Glomerular endothelial cell (primary cell): ENCODE measurements at regions not wholly inside any gene's neighbourhood (a gene's known extent, or its start where the extent isn't known, plus 50 kb on each side); places are given as distances from the start of the nearest gene placed in this dataset.

Experiments used
- DNase-seq: peaks from one replicate; pipeline ENCODE4 v3.0.0-alpha.2; 2011; ENCODE audit warnings: low read depth, low spot score; ENCODE audit errors: extremely low read depth

DNA sequence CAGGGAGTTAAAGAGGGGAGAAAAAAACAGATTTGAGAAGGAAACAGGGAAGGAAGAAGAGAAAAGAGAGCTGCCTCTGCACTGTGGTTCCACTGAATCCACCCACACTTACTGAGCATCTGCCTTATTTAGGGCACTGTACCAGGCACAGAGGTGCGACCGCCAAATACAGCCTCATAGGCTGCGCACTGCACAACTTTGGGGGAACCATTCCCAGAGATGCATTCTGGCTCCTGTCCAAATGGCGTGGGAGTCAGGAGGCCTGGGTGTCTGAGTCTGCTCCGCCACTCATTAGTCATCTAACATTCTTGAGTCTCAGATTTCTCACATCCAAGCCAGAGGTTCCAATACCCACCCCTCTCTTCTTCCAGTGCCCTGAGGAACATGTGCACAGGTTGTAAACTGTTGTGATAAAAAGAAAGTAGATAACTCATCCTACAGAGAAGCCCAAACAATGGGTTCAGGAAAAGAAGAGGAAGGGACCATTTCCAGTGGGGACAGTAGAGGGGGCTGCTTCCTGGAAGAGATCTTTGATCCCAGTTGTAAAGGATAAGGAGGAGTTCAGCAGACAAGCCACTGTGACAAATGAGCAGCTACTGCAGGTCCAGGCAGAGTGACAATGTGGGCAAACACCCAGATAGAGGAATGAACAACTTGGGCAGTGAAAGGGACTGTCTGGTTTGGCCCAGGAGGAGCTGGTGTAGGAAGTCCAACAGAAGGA, 254.6 kb downstream of the UACA start:
- DNase-seq: no peak

DNA sequence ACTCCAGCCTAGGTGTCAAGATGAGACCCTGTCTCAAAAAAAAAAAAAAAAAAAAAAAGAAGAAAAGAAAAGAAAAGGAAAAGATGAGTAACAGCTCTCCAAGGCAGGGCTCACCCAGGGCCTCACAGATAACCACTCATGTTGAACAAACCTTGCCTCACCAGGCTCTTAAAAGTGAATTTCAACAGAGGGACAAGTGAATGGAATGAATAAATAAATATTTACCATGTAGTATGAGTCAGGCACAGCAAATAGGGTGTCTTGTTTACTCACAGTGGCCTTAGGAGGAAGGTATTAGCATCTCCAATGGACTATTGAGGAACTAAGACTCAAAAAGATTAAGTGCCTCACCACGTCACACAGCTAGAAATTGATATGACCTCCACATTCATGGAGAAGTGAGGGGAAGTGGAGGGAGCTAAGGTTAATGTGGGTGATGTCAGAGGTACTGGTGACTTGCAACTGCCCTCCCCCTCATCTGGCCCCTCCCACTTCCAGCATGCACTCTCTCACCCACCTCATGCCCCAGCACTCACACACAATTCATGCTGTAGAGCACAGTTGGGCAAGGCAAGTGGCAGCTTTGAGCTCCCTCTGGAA, 255.5 kb downstream of the UACA start:
- DNase-seq: no peak

DNA sequence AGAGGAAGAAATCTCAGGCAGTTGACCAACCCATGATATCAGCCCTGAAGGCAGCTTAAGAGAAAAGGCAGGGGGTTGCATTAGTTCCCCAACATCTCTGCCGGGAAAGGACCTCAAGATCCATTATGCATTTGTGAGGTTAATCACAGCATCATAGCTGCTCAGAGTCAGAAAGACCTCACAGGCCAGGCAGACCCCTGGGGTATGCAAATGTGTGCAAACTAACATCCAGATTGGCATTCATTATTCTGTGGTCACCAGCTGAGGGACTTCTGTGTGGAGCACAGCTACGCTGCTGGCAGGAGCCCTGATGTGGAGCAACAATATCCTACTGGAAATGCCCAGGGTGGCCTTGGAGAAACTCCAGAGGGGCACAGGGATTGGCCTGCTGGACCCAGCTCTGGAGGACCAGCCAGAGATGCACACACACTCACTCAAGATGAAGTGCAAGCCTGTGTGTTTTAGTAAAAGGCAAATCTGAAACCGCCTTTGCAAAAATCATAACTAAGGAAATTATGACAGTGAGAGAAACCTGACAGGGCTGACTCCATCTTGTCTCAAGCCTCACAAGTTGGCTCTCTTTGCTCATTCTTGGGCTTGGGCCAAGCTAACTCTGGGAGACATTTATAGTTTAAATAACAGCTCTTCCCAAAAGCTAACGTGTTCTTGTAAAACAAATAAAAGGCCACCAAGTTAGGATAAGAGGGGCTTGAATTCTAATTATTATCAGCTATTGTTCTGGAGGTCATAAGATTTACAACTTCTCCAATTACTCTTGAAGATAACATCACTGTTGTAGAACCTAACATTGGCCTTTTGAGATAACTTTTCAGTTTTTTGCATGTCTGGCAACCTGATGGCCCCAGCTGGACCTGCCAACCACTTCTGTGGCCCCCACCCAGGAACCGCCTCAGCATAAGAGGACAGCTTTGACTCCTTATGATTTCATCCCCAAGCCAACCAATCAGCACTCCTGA, 257.1 kb downstream of the UACA start:
- DNase-seq: no peak

DNA sequence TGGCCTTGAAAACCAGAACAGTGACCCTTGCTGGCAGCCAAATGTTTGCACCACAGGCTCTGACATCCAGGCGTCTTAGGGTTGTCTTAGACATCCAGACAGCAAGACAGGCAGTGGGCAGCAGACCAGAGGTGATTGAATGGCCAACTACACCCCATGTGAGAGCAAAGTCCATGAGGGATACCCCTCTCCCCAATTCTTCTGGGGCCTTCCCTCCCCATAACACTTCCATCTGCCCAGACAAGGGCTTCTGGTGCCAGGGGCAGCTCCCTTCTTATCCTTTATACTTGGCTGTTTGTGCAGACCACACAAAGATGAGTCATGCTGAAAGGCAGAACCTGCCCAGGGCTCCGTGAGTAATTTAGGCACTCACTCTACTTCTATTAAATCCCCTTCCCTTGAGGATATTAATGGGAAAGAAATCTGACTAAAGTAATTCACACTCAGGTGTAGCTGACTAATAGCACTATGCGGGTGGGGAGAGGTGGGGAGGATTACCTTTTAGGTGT, 257.9 kb downstream of the UACA start:
- no peak for DNase-seq

DNA sequence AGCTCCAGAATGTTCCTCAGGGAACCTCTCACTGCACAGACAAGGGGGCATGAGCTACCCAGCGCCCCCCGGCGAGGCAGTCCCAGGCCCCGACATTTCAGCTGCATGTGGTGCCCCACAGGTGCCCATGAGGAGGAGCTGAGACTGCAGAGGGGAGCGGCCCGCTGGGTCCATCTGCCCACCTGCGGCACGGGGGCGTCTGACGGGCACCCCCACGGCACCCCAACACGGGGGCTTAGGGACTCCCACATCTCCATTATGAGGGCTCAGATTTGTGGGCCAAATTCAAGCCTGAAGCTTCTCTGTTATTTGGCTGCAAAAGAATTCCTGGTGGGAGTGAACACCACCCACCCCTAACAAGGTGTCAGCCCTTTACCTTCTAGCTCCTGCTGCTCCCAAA, 258.4 kb downstream of the UACA start:
- DNase-seq: no peak

DNA sequence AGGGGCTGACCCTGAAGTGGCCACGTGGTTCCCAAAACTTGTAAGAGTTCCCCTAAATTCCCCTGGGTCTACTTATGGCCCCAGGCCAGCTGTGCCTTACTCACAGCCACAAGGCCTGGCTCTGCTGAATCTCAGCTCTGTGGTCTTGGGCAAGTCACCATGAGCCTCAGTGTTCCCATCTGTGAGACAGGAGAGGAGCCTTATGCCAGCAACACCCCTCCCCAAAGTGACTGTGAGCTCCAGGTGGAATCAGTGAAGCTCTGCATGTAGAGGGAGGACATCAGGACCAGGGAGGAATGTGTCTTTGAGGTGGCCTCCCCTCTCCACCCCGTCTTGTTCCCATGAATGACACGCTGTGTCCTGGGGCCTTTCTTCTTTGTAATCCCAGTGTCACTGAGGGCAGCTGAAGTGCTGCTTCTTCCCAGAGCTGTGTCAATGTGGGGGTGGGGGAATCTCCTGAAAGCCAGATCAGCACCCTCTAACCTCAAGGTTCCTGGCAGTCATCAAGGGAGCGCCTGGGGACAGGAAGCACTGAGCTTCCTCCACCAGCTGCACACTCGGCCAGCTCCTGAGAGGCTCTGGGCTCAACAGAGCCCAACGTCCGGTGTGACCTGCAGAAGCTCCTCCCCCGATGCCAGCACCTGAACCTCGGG, 258.9 kb downstream of the UACA start:
- no peak for DNase-seq

DNA sequence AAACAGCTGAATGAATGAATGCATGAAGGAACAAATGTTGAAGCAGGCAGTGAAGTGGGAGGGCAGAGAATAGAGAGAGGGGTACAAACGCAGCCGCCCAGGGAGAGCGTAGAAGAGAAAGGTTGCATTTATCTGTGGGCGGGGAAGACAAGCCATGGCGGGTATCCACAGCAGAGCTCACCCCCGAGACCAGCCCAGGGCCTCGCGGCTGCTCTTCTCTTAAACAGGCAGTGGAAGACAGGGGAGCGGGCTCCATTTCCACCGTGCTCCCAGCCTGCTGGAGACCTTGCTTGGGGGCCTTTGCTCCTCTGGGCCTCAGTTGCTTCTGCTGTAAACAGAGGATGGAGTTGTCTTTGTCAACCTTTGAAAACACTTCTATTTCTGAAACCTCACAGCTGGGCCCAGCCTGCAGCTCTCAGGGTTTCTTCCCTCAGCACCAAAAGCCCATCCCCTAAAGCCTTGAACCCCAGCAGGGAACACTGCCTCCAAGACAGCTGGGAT, 259.5 kb downstream of the UACA start:
- DNase-seq: no peak

DNA sequence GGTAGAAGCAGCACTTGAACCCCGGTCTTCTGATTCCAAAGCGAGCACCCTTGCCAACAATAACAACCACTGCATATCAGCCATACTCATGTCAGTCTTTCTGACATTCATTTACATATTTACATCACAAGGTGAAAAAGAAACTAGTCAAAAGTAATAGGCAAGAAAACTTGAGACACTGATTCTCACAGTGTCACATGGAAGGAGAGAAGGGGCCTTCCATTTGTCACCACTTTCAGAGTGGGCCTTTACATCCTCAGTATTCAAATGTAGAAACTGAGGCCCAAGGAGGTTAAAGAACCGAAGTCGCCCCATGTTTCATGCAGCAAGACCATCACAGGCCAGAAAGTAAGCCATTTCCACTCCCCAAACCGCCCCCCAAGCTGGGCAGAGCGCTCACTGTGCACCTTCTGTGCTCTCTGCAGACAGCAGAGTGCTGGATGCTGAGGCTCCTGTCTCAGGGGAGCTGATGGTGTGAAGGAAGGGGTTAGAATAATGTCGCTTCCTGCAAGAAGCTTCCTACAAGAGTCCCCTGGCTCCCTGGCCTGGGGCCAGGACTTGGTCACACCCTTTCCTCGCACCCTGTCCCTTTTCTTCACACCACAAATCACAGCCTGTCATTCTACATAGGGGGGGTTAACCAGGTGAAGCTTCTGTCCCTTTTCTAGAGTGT, 260.1 kb downstream of the UACA start:
- no peak for DNase-seq

DNA sequence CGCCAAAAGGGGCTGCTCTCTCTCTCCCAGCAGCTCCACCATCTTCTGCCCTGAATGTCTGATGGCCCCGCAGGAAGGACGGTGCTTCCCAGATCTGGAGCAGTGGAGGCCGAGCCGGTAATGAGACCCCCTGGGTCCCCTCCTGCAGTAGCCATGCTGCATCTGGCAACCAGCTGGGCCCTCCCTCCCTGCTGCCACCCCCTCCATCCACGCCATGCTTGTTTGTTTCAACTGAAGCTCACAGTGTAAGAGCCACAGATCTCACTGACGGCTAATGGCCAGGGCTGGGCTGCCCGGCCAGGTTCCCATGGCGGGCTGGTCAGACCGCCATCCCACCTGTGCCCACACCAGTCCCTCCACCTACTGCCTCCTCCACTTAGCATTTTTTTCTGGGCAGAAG, 260.8 kb downstream of the UACA start:
- no peak for DNase-seq

DNA sequence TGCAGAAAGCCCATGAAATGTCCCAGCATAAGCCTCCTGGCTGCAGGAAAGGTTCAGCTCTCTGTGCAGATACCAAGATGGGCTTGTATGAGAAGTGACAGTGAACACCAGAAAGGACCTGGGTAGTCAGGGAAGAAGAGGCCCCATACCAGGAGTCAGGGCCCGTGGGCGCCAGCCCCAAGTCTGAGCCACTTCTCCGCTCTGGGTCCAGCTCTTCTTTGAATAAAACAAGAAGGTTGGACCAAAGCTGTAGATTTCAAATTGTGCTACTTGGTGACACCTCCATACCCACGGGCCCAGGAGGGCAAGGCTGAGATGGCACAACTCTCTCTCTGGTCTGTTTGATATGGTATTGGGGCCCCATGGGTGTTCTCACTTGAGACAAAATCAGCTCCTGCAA, 261.5 kb downstream of the UACA start:
- no peak for DNase-seq

DNA sequence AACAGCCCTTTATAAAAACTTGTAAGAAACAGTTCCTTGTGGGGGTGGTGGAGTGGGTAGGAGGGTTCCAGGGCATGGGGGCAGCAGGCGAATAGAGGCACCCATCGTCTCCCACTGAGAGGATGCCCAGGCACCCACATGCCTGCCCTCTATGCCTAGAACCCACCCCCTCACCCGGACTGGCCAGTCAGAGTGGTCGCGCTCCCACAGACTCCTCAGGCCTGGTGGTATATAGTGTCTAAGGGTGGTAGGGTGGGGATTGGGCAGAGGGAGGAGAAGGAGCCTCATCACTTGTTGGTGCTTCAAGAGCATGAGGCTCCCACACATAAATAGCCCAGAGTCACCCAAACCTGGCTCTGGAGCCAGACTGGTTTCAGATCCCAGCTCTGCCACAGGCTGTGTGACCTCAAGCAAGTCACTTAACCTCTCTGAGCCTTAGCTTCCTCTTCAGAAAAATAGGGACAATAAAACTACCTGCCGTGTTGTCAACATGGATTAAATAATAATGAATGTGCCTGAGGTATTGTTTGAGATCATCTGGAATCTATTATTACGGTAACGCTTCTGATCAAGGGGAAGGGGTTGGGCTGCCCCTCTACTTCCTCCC, 262.1 kb downstream of the UACA start:
- no peak for DNase-seq

DNA sequence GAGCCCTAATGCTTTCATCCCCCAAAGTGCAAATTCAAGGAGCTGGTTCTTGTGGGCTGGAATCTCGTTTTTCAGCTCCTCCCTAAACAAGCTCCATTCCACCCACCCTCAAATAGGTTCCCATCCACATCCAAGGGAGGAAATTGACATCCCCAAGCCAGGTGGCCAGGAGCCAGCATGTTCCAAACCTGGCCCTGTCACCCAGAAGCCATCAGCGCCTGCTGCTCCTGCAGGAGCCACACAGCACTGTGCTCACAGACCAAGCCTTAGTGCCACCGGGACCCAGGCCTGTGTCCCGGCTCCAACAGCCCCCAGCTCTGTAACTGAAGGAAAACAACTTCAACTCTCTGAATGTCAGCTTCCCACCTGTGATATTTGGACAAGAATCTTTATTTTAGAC, 263.6 kb downstream of the UACA start:
- no peak for DNase-seq

DNA sequence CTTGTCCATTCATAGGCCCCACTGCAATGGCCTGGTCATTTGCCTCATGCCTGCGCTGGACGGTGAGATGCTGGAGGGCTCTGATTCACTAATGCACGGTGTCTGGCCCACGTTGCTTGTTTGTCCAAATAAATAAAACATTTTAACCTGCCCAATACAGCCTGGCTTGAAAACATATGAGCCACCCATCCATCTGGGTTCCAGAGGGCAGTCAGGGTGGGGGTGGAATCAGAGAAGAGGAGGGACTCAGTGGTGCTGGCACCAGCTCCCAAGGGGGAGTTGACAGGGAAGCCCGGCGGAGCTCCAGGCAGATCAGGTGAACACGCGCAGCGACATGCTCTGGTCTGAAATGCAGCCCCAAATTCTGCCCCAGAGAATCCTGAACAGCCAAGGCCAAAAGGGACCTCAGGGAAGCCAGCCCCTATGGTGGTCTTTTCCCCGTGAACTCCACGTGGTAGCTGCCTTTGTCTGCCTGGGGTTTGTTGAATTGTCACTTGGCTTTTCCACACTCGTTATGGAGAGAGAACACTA, 265.2 kb downstream of the UACA start:
- no peak for DNase-seq

DNA sequence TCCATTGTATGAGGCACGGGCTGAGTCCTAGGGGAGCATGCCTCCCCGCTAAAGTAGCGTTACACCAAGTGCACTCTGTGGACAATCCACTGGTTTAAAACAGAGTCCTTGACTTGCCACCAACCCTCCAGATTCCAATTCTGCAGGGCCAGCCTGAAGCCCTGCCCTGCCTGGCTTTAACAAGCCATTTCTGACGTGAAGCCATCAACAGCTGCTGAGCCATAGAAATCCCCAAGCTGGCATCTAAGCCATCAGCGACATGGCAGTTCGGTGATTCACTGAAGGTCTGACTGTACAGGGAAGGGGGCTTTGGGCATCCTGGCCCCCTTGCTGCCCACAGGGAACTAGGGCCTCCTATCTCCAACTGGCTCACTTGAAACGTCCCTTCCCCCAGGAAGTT, 265.7 kb downstream of the UACA start:
- DNase-seq: no peak

DNA sequence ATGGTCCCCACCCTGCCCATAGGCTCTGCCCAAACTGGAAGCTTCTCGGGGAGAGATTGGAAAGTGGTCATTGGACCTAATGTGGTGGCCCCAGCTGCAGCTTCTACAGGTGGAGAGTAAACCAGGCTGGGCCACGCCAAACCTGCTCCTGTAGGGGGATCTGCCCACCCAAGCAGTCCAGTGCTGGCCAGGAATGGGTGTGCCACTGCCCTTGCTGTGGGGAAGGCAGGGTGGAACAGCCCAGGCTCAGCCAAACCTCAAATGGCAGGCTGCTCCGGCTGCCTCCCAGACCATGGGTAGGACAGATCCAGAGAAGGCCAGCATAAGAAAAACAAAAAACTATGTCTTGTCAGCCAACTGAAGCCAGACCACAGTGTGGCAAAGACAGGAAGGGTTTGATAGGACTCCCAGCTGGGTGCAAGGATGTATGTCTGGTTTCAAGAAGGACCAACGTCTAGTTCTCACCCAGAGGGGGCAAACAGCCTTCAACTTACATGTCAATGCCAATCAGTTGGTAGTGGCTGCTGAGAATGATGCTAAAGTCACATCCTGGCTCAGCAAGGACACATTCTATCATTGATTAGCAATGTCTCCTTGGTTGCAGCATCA, 267.3 kb downstream of the UACA start:
- DNase-seq: no peak

DNA sequence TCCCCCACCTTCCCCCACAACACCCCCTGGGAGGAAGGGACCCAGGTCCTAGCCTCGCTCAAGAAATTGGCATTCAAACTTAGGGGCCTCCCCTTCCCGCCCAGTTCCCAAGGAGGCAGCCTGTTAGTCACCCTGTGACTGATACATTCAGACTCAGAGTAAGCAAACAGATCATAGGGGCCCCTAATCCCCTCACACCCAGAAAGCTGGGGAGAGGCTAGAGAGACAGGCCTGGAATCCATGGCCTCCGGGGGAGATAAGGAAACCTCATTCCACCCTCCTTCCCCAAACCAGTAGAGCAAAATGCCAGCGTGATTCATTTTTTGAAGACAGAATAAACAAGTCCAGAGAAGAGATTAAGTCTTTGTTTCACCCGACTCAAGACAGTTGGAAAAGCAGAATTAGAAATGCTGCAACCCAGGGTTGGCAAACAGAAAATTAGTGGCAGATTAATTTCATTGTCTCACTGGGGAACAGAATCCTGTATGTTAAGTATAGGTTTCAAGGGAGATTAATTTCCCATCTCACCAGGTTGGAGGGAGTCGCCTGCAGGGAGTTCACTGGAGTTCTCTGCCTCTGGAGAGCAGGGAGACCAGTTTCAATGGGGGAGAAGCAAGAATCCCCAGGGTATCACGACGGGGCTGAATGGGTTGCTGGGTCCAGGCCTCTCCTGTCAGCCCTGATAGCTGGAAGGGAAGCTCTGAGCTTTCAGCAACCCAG, 268.3 kb downstream of the UACA start:
- no peak for DNase-seq

DNA sequence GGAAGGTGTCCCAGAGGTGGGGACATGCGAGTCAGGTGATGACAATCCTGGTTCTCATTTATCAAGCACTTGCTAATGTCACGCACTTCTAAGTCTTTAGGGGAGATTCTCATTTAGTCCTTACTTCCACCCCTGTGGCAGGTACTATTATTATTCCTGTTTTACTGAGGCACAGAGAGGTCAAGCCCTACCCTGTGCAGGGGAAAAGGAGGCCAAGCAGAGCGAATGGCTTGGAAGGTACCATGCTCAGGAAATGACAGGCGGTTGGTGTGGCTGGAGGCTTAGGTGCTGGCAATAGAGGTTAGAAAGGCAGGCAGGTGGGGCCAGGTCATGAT, 268.9 kb downstream of the UACA start:
- no peak for DNase-seq

DNA sequence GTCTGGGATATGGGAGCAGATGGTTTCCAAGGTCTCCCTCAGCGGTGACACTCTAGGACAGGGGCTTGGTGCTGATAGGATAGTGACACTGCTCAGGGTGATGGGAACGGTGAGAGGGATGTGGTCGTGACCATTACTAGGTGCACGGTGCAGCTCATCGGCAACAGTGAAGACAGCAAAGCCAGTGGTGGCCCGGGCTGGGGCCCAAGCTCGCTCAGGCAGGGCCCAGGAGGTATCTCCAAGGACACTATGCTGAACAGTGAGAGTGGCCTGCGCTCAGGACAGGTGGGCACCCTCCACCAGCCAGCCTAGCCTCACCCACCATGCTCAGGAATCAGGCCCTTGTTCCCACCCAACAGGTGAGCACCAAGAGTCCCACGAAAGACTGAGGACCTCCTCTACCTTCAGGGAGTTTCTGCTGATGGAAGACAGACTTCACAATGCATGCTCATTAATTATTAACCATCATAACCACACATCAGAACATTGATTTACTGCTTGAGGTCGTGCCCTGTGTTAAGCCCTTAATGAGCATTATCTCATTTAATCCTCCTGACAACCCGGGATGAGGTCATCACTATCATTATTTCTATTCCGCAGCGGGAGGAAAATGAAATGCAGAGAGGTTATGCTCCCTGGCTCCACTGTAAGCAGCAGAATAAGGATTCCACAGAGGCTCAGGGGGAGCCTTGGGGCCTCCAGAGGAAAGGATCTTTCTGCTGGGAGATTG, 269.4 kb downstream of the UACA start:
- DNase-seq: no peak
